K562 (cell line): ENCODE measurements at regions not wholly inside any gene's neighbourhood (a gene's known extent, or its start where the extent isn't known, plus 50 kb on each side); places are given as distances from the start of the nearest gene placed in this dataset.

Experiments
- JUND ChIP-seq, 2 experiments: IDR thresholded peaks; 2 replicates in 1 of 2; 3 replicates in 1 of 2; pipeline ENCODE4 v1.6.1; 2011; ENCODE audit warnings: borderline replicate concordance in 2 of 2, low read depth in 2 of 2, low read length in 2 of 2, improper control_type of control experiment in 1 of 2, missing biosample characterization in 1 of 2, missing genetic modification characterization in 1 of 2, missing genetic modification reagents in 1 of 2
- NR3C1 ChIP-seq: sonication (generic); formaldehyde crosslinking; IDR thresholded peaks from 2 replicates; pipeline ENCODE4 v1.8.1; 2022; ENCODE audit warnings: missing genetic modification reagents
- POU5F1 ChIP-seq: fragments of 150-350 bp; IDR thresholded peaks from 2 replicates; pipeline ENCODE4 v1.6.1; 2014; ENCODE audit warnings: borderline replicate concordance, low read length, low read depth, mild to moderate bottlenecking; ENCODE audit not compliant: partially characterized antibody
- WHSC1 ChIP-seq: IDR thresholded peaks from one replicate; pipeline ENCODE4 v1.6.1; 2012; ENCODE audit warnings: low read length, control low read depth, inconsistent platforms
- TF ChIP-seq, protein P1 (sequence below): sonication (generic); formaldehyde crosslinking; IDR thresholded peaks from 2 replicates; pipeline ENCODE4 v1.8.1; 2022; ENCODE audit warnings: missing genetic modification reagents
- TF ChIP-seq, protein P2 (sequence below), 2 experiments: fragments of 450-650 bp in 1 of 2; sonication (generic) in 1 of 2; formaldehyde crosslinking in 1 of 2; IDR thresholded peaks in 1 of 2; conservative IDR thresholded peaks in 1 of 2; 2 replicates each; pipeline versions ENCODE4 v1.6.1 to v1.8.1; 2016 to 2023; ENCODE audit warnings: mild to moderate bottlenecking in 2 of 2, moderate library complexity in 2 of 2, inconsistent platforms in 1 of 2, missing genetic modification reagents in 1 of 2

DNA sequence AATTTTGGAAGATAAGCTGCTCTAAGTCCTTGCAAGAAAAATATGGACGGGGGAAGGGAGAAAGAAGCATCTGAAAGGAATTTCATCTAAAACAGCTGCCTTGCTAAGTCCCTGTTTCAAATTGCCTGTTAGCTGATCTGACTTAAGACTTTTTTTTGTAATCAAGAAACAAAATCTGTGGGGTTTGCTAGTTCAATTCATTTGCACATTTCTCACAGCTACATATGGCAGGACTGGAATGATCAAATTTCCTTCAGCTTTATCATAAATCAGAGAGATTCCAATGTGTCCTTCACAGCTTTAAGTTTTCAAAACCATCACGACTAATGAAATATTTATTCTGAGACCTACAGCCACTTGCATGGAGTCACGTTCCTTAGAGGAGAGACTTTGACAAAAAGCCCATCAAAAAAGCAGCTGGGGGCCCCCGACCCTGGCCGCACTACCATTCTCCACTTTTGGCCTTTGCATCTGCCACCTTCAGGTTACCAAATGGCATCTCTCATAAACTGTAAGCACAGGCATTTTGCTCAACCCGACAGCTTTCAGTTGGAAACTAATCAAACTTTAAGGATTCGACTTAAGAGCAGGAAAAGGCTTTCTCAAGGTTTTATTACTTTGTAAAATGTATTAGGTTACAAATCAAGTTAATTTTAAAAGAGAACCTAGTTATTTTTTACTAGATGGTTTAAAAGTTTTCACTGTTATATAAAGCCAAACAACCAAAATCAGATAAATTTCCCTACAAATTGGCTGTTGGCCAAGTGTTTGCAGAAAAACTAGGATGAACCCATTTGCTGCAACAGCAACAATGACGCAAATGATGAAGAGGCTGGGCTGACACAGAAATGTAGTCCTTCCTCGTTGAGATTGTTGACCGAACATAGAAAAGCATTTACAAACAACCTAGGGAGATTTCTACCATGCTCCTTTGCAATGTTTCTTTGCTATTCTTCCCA is 100.4 kb upstream of the RND3 start:
- TF ChIP-seq NR3C1 (CRISPR knock-in tag) (no peak), JUND (IDR thresholded peaks at IDR 0.05; ENCODE audit: borderline replicate concordance, low read depth, low read length) (no peak), JUND (tag; IDR thresholded peaks at IDR 0.05; ENCODE audit: borderline replicate concordance, low read depth, low read length) (no peak), WHSC1 (no peak), POU5F1 (no peak)
- TF ChIP-seq, protein P1, sequence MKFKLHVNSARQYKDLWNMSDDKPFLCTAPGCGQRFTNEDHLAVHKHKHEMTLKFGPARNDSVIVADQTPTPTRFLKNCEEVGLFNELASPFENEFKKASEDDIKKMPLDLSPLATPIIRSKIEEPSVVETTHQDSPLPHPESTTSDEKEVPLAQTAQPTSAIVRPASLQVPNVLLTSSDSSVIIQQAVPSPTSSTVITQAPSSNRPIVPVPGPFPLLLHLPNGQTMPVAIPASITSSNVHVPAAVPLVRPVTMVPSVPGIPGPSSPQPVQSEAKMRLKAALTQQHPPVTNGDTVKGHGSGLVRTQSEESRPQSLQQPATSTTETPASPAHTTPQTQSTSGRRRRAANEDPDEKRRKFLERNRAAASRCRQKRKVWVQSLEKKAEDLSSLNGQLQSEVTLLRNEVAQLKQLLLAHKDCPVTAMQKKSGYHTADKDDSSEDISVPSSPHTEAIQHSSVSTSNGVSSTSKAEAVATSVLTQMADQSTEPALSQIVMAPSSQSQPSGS: no peak
- TF ChIP-seq, protein P2, sequence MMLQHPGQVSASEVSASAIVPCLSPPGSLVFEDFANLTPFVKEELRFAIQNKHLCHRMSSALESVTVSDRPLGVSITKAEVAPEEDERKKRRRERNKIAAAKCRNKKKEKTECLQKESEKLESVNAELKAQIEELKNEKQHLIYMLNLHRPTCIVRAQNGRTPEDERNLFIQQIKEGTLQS (IDR thresholded peaks at IDR 0.05): no peak
- TF ChIP-seq, protein P2 (CRISPR knock-in tag; conservative IDR thresholded peaks at IDR 0.05): no peak
